HepG2 (cell line): ENCODE measurements at regions not wholly inside any gene's neighbourhood (a gene's known extent, or its start where the extent isn't known, plus 50 kb on each side); places are given as distances from the start of the nearest gene placed in this dataset.

Experiments used
- ATAC-seq: fragments of 200-7000 bp; cut with Tn5 transposase; 3 replicates; pipeline ENCODE4 v1.9.1; 2020; ENCODE audit warnings: mild to moderate bottlenecking, moderate library complexity
- BruUV-seq: library from RNA; stranded (reverse); fragments of 400-500 nt; replicated peaks from 2 replicates; lab custom pipeline; 2021; lab: Mats Ljungman, UMichigan
- CTCF ChIA-PET: fragments of 300-600 bp; formaldehyde crosslinking; extraction: SDS; loops from one replicate; lab custom pipeline; 2021; ENCODE audit warnings: low total read pairs, inconsistent platforms, low intra/inter-chr PET ratio; lab: Yijun Ruan, JAX
- POLR2A ChIA-PET: fragments of 350-600 bp; sonication (Branson Sonifier 250); formaldehyde crosslinking; loops from one replicate; lab custom pipeline; 2020; ENCODE audit warnings: antibody characterized with exemption, inconsistent platforms; lab: Yijun Ruan, JAX
- DNase-seq: peaks from one replicate; pipeline ENCODE4 v3.0.0-alpha.2; 2015; ENCODE audit warnings: low spot score
- FAIRE-seq: peaks from 3 replicates; lab custom pipeline; 2011; peaks lifted over from hg19 to GRCh38; lab: Jason Lieb, UNC
- H2AFZ ChIP-seq: one replicate; pipeline ENCODE4 v1.6.1; 2011; ENCODE audit warnings: low read length, inconsistent platforms
- H3K27ac ChIP-seq: fragments of 300-600 bp; 3 replicates; pipeline ENCODE4 v1.8.0; 2011; ENCODE audit warnings: mixed run types, mild to moderate bottlenecking, mixed read lengths, low read length, inconsistent platforms; ENCODE audit not compliant: insufficient read depth; ENCODE audit errors: extremely low read length
- H3K27me3 ChIP-seq, 2 experiments: fragments of 200-600 bp in 1 of 2; 2 replicates in 1 of 2; 3 replicates in 1 of 2; pipeline versions ENCODE4 v1.6.0 to v1.8.0; 2011; ENCODE audit warnings: low read length in 2 of 2, mild to moderate bottlenecking in 2 of 2, moderate library complexity in 2 of 2, inconsistent platforms in 1 of 2; ENCODE audit not compliant: insufficient read depth in 2 of 2, control insufficient read depth in 1 of 2
- H3K36me3 ChIP-seq, 2 experiments: fragments of 200-600 bp in 1 of 2; replicated peaks in 1 of 2; 2 replicates in 1 of 2; 3 replicates in 1 of 2; pipeline versions ENCODE4 v1.5.1 to v1.8.0; 2011; ENCODE audit warnings: low read length in 2 of 2, inconsistent platforms in 1 of 2; ENCODE audit not compliant: insufficient read depth in 2 of 2, control insufficient read depth in 1 of 2
- H3K4me1 ChIP-seq: 2 replicates; pipeline ENCODE4 v1.5.1; 2012; ENCODE audit warnings: low read length, inconsistent platforms; ENCODE audit not compliant: insufficient read depth
- H3K4me2 ChIP-seq: 2 replicates; pipeline ENCODE4 v1.6.0; 2011; ENCODE audit warnings: low read depth, low read length, inconsistent platforms
- H3K4me3 ChIP-seq, 3 experiments: fragments of 200-600 bp in 1 of 3; sonication (generic), shearing (Covaris generic) in 1 of 3; replicated peaks in 1 of 3; 2 replicates each; pipeline ENCODE4 v1.5.1; 2011 to 2016; ENCODE audit warnings: low read length in 3 of 3, inconsistent platforms in 2 of 3, low read depth in 2 of 3, mild to moderate bottlenecking in 2 of 3, control low read depth in 1 of 3, mixed read lengths in 1 of 3; ENCODE audit not compliant: insufficient read depth in 1 of 3
- H3K79me2 ChIP-seq: one replicate; pipeline ENCODE4 v1.6.1; 2011; ENCODE audit warnings: low read length, inconsistent platforms; ENCODE audit not compliant: insufficient read depth
- H3K9ac ChIP-seq: 2 replicates; pipeline ENCODE4 v1.6.0; 2011; ENCODE audit warnings: mild to moderate bottlenecking, low read depth, low read length, inconsistent platforms; ENCODE audit not compliant: insufficient read depth
- H3K9me3 ChIP-seq: 2 replicates; pipeline ENCODE4 v1.5.1; 2012; ENCODE audit warnings: mild to moderate bottlenecking, low read length
- H4K20me1 ChIP-seq: 2 replicates; pipeline ENCODE4 v1.6.0; 2011; ENCODE audit warnings: inconsistent platforms, mild to moderate bottlenecking, low read length, moderate library complexity; ENCODE audit not compliant: insufficient read depth
- FOXO1 ChIP-seq: sonication (generic); formaldehyde crosslinking; IDR thresholded peaks from 2 replicates; pipeline ENCODE4 v1.4.0; 2020; ENCODE audit warnings: missing genetic modification reagents
- GPN1 ChIP-seq: sonication (generic); formaldehyde crosslinking; IDR thresholded peaks from 2 replicates; pipeline ENCODE4 v1.5.1; 2020; ENCODE audit warnings: missing genetic modification reagents, borderline replicate concordance
- HMGXB4 ChIP-seq, 2 experiments: sonication (generic) in 1 of 2; formaldehyde crosslinking in 1 of 2; IDR thresholded peaks; 2 replicates each; pipeline versions ENCODE4 v1.4.0 to v1.6.1; 2018 to 2020; ENCODE audit warnings: missing genetic modification reagents in 2 of 2, borderline replicate concordance in 1 of 2, low read depth in 1 of 2, mild to moderate bottlenecking in 1 of 2, missing biosample characterization in 1 of 2
- NFYB ChIP-seq: sonication (generic); formaldehyde crosslinking; IDR thresholded peaks from 2 replicates; pipeline ENCODE4 v1.4.0; 2020; ENCODE audit warnings: missing genetic modification reagents
- NR2F1 ChIP-seq, 2 experiments: fragments of 450-650 bp in 1 of 2; formaldehyde crosslinking in 1 of 2; IDR thresholded peaks; 2 replicates each; pipeline versions ENCODE4 v1.5.0 to v1.6.1; 2016 to 2020; ENCODE audit warnings: mild to moderate bottlenecking in 1 of 2, missing compliant biosample characterization in 1 of 2, missing genetic modification reagents in 1 of 2, moderate library complexity in 1 of 2
- PCBP1 ChIP-seq: fragments of 200-400 bp; formaldehyde crosslinking; IDR thresholded peaks from 2 replicates; pipeline ENCODE4 v1.6.1; 2017; ENCODE audit warnings: mild to moderate bottlenecking, low read depth, low read length, borderline replicate concordance
- ZBTB2 ChIP-seq: sonication (generic); formaldehyde crosslinking; IDR thresholded peaks from 2 replicates; pipeline ENCODE4 v1.8.0; 2022; ENCODE audit warnings: low read depth, missing genetic modification reagents
- ZFAT ChIP-seq: sonication (generic); formaldehyde crosslinking; conservative IDR thresholded peaks from 2 replicates; pipeline ENCODE4 v1.8.1; 2023; ENCODE audit warnings: missing genetic modification reagents, inconsistent platforms
- ZNF543 ChIP-seq: sonication (generic); formaldehyde crosslinking; IDR thresholded peaks from 2 replicates; pipeline ENCODE4 v1.4.0; 2020; ENCODE audit warnings: mild to moderate bottlenecking, missing genetic modification reagents
- ZNF570 ChIP-seq: sonication (generic); formaldehyde crosslinking; IDR thresholded peaks from 2 replicates; pipeline ENCODE4 v1.4.0; 2020; ENCODE audit warnings: mild to moderate bottlenecking, missing genetic modification reagents, borderline replicate concordance
- WGBS: methylation state at CpG from one replicate; pipeline ENCODE4 v1.1.6; 2017; ENCODE audit warnings: low lambda C conversion rate; 5-methylcytosine and 5-hydroxymethylcytosine counted together
- in situ Hi-C: cut with HindIII; loops from 2 replicates; pipeline ENCODE4 v1.10.0; 2017; ENCODE audit warnings: low pct_unique_long_range_greater_than_20kb; ENCODE audit not compliant: extremely low pct_ligation_motif_present
- intact Hi-C: fragments of 100-400 bp; cut with micrococcal nuclease; formaldehyde crosslinking; loops from one replicate; pipeline ENCODE4 v1.10.0; 2022; ENCODE audit not compliant: unreplicated experiment

- TF ChIP-seq ZBTB2 (CRISPR knock-in tag): no peak
- TF ChIP-seq NR2F1 (CRISPR knock-in tag; IDR thresholded peaks at IDR 0.05): no peak
- TF ChIP-seq ZNF543: no peak
- no peak for TF ChIP-seq FOXO1 (CRISPR knock-in tag)
- TF ChIP-seq ZFAT (CRISPR knock-in tag): no peak
- no peak for TF ChIP-seq GPN1 (CRISPR knock-in tag)
- no peak for TF ChIP-seq PCBP1
- no peak for TF ChIP-seq HMGXB4 (CRISPR knock-in tag; IDR thresholded peaks at IDR 0.05; ENCODE audit: borderline replicate concordance in 1 of 2, low read depth in 1 of 2)
Measured at GRCh38 chr3:55197021-55197420, 269.2 kb upstream of the LRTM1 start (continued).

GRCh38 chr3:55196495-55196894 is 268.6 kb upstream of the LRTM1 start:
- Histone ChIP-seq H3K79me2 (no peaks in the 10 kb centered on the region), H4K20me1 (no peaks in the 10 kb centered on the region), H3K9me3 (peaks cover 4% of the 10 kb centered on the region; the same call in 1 of the 2 replicates), H3K27me3 (no peaks in the 10 kb centered on the region), H3K9ac (no peak overlapping the region), H3K4me1 (no peaks in the 10 kb centered on the region), H2AFZ (no peak overlapping the region), H3K27ac (no peak overlapping the region), H3K4me3 (no peak overlapping the region)
- ChIA-PET CTCF (no interaction called here), POLR2A (no interaction called here)
- no peak for FAIRE-seq
- intact Hi-C loops: no loop called here
- 0% methylated on average over 1 of the region's 1 CpG for WGBS
- no peak for DNase-seq
- TF ChIP-seq ZNF570 (no peak), NFYB (CRISPR knock-in tag) (0 out of 2 replicates have a peak, but pooled peaks have one; percentile 41)
- TF ChIP-seq, all 625 proteins: peak for 1
- no peak for ATAC-seq
- Histone ChIP-seq H3K4me2 (no peak overlapping the region), H3K36me3 (no peaks in the 10 kb centered on the region)
- in situ Hi-C loops: no loop called here
- BruUV-seq: no TSS peak
